HG03342 (cell line): ENCODE measurements at regions not wholly inside any gene's neighbourhood (a gene's known extent, or its start where the extent isn't known, plus 50 kb on each side); places are given as distances from the start of the nearest gene placed in this dataset.
"Not testable (repeated sequence)": the region's sequence is repeated elsewhere in the genome, so short reads cannot be mapped to it uniquely, and the experiment has no call there.

Source experiments
- ATAC-seq: cut with Tn5 transposase; IDR thresholded peaks from one replicate; pipeline ENCODE4 v1.9.1; 2021; ENCODE audit warnings: mild to moderate bottlenecking, moderate library complexity; ENCODE audit not compliant: unreplicated experiment

DNA sequence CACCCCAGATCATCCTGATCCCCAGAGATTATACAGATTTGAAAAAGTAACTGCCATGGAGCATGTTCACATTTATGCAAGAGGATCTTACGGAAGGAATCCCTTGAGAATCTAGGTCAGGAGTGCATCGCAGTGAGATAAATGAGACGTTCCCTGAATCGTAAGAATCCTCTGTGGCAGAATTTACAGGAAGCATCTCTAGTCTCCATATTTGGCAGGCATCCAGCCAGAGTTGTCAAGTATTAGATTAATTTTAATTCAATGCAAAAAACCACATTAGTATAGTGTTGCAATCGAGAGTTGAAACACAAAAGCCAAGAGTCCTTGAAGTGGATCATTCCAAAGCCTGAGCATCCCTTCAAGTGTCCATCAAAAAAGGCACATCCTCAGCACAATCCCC, 100.8 kb downstream of the RRAGC start:
- ATAC-seq = no peak

- no peak for ATAC-seq
Observed at GRCh38 chr1:38746941-38747600, 112.5 kb downstream of the RRAGC start.

GRCh38 chr1:38746402-38746935, 113.1 kb downstream of the RRAGC start:
- no peak for ATAC-seq

- ATAC-seq = no peak
Observed at GRCh38 chr1:38745476-38746401, 113.8 kb downstream of the RRAGC start.

DNA sequence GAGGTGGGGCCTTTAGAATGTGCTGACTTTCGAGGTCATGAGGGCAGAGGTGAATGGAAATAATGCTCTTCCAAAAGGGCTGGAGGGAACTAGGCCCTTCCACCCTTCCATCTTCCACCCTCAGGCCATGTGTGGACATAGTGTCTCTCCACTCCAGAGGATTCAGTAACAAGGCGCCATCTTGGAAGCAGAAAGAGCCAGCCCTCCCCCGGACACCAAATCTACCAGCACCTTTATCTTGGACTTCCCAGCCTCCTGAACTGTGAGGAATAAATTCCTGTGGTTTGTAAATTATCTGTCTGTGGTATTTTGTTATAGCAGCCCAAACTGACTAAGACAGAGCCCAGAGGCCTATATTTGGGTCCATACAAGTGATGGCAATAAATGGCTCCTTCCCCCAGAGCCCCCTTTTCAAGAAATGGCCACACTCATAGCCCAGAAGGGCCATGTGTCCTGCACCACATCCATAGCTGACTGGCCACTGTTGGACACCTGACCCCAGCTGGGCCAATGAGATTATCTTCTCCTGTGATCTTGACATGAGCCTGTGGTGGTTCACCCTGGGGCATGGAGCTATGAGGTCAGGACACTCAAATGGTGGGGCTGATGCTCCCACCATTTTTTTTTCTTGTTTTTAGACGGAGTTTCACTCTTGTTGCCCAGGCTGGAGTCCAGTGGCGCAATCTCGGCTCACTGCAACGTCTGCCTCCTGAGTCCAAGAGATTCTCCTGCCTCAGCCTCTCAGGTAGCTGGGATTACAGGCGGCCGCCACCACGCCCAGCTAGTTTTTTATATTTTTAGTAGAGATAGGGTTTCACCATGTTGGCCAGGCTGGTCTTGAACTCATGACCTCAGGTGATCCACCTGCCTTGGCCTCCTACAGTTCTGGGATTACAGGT, 114.9 kb downstream of the RRAGC start:
- ATAC-seq = no peak

DNA sequence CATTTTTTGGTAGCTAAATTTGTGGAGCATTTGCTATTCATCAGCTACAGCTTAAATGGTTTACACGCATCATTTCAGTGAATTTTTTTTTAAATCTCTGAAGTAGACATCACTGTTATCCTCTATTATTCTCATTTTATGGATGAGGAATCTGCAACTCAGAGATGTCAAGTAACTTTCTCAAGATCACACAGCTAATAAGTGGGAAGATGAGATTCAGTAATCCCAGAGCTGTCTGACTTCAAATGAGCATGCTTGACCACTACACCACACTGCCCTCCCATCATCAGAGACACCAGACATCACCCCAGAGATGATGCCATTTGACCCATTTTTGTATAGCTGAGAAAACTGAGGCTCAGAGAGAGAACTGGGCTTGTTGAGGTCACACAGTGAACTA, 116.4 kb downstream of the RRAGC start:
- no peak for ATAC-seq

DNA sequence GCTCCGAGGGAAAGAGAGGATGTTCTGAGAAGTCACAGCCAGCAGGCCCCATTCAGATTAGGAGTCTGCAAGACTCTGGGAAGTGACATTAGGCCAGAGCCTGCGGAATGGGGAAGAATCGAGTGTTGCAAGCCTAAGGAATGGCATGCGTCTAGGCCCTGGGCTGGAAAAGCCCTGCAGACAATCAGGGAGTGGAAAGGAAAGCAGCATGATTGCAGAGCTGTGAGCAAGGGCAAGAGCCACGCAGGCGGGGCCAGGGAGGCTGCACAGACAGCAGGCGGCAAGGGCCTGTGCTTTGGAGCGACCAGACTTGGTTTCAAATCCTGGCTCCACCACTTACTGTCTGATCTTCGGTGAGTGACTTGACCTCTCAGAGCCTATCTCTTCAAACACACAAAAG, 118.2 kb downstream of the RRAGC start:
- no peak for ATAC-seq

- no peak for ATAC-seq
Observed at GRCh38 chr1:38740487-38740886, 119.1 kb downstream of the RRAGC start.

- no peak for ATAC-seq
Observed at GRCh38 chr1:38738207-38738606, 121.4 kb downstream of the RRAGC start.

DNA sequence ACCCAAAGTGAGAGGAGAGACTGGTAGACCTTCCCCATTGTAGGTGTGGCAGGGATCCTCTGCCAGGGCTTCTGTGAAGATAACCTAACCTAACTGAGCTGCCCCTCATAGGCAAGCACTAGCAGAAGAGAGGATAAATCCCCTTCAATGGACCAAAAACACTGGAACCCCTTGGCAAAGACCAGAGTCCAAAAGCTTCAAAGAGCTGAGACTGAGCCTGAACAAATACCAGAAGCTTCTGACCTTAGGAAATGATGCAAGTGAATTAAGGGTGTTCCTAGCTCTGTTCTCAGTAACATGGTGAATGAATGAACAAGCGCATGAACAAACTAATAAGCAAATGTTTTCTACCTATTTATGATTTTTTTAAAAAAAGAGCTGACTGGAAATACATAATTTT, 123.2 kb downstream of the RRAGC start:
- no peak for ATAC-seq

DNA sequence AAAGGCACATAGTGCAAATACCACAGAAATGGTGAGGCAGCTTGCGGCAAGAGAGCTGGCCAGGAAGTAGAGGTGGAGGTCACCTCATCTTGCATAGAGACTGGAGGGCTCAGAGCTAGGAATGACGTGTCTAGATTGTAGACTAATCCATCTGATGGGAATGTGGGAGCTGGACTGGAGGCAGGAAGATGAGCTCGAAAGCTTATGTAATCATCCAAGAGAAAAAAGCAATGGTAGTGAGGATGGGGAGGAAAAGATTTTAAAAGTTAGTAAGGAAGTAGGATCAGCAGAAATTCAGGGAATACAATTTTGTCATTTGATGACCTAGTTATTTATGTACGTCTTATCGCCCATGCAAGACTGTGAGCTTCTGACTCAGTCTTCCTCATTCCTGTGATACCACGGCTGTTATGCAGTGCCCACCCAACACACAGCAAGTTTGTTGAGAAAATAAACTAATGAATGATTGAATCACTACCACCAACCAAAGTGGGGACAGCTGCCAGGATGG, 123.9 kb downstream of the RRAGC start:
- ATAC-seq = no peak

- ATAC-seq = no peak
Observed at GRCh38 chr1:38733761-38734160, 125.8 kb downstream of the RRAGC start.

GRCh38 chr1:38730511-38731397, 128.8 kb downstream of the RRAGC start:
- ATAC-seq = no peak

GRCh38 chr1:38728585-38728908, 131.0 kb downstream of the RRAGC start:
- ATAC-seq = no peak

DNA sequence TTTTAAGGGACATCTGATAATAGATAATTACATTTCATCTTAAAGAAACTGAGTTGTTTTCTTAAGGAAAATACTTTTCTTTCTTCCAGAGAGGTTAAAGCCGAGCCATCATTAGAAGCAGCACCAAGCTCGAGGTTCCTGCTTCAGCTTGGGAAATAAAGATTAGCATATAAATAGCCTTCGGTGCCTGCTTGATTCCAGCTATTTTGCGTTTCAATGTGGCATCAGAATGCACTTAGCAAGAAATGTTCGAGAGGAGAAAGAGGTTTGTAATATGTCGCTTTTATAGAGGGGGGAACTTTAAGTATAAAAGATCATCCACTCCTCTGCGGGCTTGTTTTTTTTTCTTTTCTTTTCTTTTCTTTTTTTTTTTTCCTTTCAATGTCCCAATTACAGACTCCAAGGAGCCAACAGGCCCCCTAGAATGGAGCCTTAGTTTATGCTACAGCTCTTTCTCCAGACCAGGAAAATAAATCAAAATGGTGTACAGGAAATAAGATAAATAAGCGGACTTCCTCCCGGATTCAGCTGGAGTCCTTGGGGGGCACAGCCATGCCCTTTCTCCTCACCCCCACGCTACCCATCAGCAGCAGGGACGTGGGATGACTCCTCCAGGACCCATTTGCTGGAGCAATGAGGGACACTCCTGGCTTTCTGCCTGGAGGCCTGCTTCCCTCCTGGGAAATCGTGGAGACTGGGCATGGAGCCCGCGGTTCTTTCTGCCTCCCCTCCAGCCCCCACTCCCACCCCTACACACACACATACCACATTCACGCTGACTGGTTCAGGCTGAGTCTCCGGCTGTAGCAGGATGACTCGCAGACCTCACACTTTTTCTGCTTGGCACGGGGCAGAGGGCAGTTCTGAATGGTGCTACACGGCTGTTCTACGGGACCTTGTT, 131.6 kb downstream of the RRAGC start:
- no peak for ATAC-seq

DNA sequence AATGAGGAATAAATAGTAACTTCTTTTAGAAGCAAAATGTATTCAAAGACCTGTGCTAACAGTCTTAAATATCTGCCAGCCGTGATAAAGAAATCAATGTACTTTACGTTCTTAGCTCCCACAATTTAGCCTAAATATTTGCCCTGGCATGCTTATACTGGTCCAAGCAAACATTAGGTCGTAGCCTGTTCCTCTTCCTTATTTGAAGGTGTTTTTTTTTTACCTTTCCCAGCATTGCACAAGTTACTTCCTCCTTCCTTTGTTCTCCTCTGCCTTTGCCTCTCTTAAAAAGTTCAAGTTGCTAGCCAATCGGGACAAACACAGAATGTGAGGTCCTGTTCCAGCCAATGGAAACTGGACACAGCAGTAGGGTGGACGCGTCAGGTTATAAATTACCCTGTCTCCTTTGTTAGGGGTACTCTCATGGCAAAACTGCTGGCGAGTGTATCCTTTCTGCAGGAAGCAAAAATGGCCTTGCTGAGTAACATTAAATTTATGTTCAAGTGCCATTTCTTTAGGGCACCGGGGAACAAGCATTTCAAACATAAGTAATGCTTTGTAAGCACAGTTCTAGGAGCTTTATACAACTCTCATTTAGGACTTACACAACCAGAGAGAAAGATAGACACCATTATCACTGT, 134.1 kb downstream of the RRAGC start:
- not testable (repeated sequence) for ATAC-seq

DNA sequence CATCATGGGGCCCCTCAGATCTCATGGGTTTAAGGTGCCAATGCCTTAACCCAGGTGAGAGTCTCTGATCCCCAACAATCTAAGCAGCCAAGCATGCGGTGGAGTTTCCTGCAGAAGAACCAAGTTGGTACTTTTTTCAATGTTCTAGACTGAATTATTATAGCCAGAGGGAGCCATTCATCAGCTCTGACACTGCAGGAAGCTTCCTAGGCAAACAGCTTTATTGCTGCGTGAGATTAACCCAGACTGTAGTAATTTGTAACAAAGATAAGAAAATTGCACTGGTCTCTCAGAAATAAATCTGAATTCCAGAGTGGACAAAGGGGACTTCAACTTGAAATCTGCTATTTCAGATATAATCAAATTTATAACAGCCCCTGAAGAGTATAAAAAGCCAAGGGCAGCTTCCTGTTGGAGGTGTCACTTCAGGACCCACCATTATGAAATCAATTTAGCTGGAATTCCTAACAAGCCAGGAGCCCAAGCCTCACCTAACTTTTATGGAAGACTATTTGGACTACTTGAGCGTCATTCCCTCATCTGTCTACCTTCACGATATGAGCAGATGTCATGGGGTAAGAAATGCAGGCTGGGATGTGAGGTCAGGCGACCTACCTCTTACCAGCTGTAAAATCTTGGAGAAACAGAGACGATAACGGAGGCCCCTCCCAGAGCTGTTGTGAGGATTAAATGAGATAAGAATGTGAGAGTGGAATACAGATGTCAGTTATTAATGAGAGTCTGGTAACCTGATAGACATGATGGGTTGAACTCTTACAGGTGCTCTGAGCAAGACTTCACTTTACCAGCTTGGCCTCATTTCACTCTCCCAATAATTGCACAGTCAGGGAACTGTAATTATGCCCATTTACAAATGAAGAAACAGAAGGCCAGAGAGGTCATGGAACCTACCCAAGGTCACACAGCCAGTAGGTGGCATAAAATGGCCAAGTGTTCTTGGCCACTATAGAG, 135.1 kb downstream of the RRAGC start:
- ATAC-seq = no peak
